ENCODE measurements at regions not wholly inside any gene's neighbourhood (a gene's known extent, or its start where the extent isn't known, plus 50 kb on each side); places are given as distances from the start of the nearest gene placed in this dataset.
"Not testable (repeated sequence)": the region's sequence is repeated elsewhere in the genome, so short reads cannot be mapped to it uniquely, and the experiment has no call there.

GRCh38 chr4:56134834-56135233 lies 186.1 kb downstream of the CEP135 start:
- ATAC-seq: not testable (repeated sequence)

- no peak for ATAC-seq
Observed at GRCh38 chr4:56134266-56134665, 185.5 kb downstream of the CEP135 start.

DNA sequence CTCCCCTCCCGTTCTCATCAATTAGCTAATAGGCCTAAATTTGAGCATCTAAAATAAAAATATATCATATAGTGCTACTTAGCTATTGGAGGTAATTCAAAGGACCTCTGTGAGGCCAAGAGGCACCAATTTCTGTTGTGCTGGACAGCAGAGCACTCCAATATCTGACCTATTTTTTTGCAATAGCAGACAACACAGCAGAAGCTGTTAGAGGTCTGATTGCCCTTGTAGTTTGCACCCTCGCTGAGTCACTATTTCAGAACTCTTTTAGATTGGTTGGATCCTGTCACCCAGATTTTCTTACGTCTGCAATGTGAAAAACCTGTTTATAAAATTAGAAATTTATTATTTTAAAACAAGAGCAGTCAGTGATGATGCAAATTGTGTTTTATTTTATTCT lies 184.1 kb downstream of the CEP135 start:
- ATAC-seq: no peak

DNA sequence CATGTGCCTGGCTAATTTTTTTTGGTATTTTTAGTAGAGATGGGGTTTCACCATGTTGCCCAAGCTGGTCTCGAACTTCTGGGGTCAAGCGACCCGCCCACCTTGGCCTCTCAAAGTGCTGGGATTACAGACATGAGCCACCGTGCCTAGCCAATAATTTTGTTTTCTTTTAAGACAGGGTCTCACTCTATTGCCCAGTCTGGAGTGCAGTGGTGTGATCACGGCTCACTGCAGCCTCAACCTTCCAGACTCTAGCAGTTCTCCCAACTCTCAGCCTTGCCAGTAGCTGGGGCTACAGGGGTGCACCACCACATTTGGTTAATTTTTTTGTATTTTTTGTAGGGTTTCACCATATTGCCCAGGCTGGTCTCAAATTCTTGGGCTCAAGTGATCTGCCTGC lies 183.4 kb downstream of the CEP135 start:
- ATAC-seq: not testable (repeated sequence)

DNA sequence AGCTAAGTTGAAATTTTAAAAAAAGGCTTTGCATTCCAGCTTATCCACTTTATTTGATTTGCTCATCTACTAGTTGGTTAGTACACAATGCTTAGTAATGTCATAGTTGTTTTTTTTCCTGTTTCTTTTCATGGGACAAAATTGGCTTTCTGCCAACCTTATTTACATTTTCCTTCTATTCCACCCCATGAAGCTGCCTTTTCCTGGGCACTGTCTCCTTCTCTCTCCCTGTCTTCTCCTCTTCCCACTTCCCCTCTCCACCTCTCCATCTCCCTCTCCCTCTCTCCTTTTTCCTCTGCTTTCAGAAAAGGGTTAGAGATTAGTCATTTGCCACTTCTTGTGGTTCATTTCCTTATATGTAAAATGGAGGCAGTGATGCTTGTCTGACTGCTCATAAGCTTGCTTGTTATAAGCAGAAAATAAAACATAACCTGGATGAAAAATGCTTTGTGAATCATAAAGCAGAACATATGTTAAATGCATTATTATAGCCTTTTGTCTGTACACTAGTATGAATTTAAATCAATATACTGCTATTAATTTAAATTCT lies 181.9 kb downstream of the CEP135 start:
- ATAC-seq: no peak

- no peak for ATAC-seq
Observed at GRCh38 chr4:56129431-56129861, 180.7 kb downstream of the CEP135 start.

- ATAC-seq: no peak
Observed at GRCh38 chr4:56128213-56128612, 179.5 kb downstream of the CEP135 start.

GRCh38 chr4:56127716-56128115 lies 179.0 kb downstream of the CEP135 start:
- no peak for ATAC-seq

DNA sequence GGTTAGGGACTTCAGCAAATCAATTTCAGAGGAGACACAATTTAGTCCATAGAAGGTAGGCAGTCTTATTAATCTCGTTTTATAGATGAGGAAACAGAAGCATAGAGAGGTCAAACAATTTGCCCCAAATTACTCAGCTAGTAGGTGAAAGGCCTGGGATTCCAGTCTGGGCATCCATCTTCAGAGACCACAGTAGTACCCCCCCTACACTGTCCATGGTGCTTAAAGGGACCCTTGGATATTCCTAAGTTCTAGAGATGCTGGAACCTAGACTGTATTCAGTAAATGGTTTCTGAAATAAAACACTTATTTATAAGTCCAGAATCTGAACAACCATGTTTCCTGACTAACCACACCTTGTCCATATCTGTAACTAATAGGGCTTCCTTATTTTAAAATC lies 174.8 kb downstream of the CEP135 start:
- no peak for ATAC-seq

GRCh38 chr4:56123051-56123450 lies 174.3 kb downstream of the CEP135 start:
- no peak for ATAC-seq

DNA sequence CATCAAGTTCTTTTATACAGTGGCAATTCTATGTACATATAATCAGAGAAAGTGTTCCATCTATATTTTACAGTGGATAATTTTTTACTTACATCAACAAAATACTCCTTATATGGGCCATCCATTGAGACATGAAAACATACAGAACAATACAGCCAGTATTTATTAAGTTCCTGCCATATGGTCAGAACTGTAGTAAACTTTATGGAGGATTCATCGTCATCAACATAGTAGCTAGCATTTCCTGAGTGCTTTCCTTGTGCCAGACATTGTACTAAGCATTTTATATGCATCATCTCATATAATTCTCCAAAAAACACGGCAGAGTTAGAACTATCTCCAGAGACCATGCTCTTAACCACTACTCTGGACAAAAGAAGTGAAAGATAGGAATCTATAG lies 170.1 kb downstream of the CEP135 start:
- ATAC-seq: no peak

DNA sequence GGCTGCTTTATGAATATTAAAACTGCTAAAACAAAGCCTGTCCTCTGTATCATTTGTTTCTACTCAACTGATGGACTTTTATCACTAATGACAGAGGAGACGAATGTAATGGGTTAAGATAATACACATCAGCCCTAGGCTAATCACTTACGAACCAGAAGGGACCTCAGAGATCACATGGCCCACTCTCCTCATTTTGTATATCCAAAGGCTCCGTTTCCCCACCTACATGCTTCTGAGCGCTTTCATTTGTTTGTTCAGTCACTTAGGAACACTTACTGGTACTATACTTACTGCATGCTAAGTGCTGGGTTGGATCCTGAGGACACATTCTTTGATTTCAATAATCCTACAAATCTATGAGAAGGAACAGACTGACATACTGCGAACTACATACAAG lies 169.3 kb downstream of the CEP135 start:
- no peak for ATAC-seq

GRCh38 chr4:56115898-56116297 lies 167.2 kb downstream of the CEP135 start:
- ATAC-seq: no peak

- ATAC-seq: no peak
Observed at GRCh38 chr4:56112377-56112776, 163.6 kb downstream of the CEP135 start.

DNA sequence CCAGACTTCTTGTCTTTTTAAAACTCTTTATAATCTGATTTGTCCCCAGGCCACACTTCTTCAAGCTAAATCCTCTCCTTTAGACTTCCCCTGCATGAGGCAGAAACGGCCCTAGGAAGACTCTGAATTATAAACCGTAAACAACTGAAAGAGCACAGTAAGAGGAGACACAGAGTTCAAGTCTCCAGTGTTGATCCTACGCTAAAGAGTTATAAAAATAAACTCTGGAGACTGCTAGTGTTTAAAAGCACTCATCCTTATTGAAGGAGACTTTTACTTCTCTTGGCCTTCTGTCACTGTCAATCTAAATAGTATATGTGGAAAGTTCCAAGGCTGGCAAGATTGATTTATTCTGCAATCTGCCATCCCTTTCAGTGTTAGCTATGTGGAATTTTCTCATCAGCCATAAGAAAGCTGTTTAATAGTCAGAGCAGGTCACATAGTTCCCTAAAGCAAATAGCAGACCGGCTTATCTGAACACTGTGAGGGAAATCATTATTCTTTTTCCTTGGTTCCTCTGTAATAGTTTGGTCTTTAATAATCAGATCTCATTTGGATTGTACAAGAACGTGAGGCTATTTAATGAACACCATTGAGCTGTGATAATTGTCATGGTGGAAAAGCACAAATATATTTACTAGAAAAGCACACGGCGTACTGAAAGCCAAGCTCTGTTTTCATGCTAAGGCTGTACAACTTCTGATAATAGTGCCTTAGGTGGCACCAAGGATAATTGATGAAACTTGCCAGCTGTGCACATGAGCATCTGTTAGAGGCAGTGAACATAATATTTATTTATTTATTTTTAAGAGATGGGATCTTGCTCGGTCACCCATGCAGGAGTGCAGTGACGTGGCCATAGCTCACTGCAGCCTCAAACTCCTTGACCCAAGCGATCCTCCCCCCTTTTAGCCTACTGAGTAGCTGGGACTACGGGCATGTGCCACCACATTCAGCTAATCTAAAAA lies 157.7 kb downstream of the CEP135 start:
- no peak for ATAC-seq

DNA sequence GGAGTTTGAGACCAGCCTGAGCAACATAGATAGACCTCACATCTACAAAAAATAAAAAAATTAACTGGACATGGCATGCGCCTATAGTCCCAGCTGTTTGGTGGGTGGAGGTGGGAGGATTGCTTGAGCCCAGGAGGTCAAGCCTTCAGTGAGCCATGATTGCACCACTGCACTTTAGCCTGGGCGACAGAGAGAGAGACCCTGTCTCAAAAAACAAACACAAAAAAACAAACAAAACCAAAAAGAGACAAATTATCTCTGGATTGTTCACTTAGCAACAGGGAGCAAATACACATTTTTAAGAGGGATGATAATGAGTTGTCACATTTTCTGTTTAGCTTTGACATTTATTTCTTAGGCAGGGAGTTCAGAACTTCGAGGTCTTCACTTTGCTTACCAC lies 155.4 kb downstream of the CEP135 start:
- ATAC-seq: no peak

- no peak for ATAC-seq
Observed at GRCh38 chr4:56102601-56103000, 153.9 kb downstream of the CEP135 start.

DNA sequence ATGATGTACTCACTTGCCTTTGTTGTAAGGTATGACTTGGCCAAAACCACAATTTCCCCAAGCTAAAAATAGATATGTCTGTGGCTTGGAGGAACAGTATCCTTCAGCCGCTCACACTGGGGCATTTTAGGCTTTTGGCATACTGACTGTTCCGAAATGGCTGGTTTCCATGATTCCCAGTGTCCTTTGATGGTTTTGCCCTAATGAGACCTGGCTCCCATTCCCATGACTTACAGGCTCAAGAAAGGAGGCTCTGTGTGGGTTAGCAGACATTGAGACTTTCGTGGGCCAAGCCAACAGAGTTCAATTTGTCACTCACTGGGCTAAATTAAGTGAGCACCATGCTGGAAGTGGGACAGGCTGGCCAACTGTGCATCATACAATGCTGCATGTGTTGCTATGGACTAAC lies 150.6 kb downstream of the CEP135 start:
- no peak for ATAC-seq

DNA sequence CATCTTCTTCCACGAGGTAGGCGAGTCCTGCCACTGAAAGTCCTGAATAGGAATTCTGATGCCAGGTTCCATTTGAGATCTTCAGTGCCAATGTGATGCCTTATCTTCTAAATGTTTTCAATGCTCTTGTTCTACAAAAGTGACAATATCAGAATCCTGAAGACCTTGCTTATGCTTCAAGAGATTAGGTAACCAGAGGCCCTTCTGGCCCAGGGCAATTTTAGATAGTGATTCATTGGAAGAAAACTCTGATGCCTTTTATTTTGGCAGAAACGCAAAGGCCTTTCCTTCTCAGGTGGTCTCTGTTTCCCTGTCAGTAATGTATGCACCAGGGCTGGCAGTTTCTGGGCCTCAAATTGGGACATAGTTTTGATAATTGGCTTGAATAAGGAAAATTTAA lies 144.8 kb downstream of the CEP135 start:
- ATAC-seq: no peak

DNA sequence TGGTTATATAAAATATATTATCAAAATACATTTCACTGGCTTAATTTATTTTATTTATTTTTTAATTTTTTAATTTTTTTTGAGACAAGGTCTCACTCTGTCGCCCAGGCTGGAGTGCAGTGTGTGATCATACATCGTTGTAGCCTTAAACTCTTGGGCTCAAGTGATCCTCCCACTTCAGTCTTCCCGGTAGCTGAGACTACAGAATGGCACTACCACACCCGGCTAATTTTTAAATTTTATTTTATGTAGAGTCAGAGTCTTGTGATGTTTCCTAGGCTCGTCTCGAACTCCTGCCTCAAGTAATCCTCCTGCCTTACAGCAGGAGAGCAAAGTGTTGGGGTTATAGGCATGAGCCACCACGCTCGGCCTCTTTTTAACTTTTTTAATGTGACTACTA lies 143.8 kb downstream of the CEP135 start:
- ATAC-seq: no peak

GRCh38 chr4:56086561-56086960 lies 137.8 kb downstream of the CEP135 start:
- no peak for ATAC-seq

- no peak for ATAC-seq
Observed at GRCh38 chr4:56086073-56086541, 137.4 kb downstream of the CEP135 start.

DNA sequence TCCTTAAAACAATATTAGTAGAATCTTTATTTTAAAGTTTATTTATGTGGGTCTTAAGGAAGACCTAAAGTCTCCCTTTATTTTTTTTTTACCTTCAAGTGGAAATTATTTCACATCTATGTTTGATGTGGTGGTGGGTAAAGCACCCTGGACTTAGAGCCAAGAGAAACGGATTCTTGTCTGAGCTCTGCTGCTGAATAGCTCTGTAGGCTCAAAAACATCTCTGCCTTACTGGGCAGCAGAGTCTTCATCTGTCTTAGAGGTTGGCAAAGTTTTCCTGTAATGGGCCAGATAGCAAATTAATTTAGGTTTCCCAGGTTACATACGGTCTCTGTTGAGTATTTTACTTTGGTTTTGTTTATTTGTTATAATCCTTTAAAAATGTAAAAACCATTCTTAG lies 136.5 kb downstream of the CEP135 start:
- no peak for ATAC-seq

- no peak for ATAC-seq
Observed at GRCh38 chr4:56084851-56085250, 136.1 kb downstream of the CEP135 start.

Measured in activated CD4-positive, CD25-positive, alpha-beta regulatory T cell treated with anti-CD3 and anti-CD28 coated beads, Interleukin-2, amount 50 U/mL, for 24 hours (primary cell).